ENCODE measurements at regions not wholly inside any gene's neighbourhood (a gene's known extent, or its start where the extent isn't known, plus 50 kb on each side); places are given as distances from the start of the nearest gene placed in this dataset.

DNA sequence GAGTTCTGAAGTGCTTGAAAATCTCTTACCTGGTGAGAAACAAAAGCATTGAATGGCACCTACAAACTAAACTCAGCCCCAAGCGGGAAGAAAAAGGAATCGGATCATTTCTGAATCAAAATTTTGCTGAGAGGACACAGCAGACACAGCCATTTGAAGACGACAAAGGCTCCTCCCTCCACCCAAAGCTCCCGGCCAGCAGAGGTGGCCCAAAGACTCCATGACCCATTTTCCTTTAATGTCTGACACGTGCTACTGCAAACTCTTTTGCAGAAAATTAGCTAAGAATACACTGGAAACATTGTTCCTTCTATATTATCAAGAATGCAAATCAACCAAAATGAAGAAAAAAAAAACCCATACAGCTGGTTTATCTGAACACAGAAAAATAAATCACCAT, 85.9 kb upstream of the FOXN3 start:
- ChIA-PET POLR2A (no interaction called here), CTCF (ENCODE audit: low intra/inter-chr PET ratio) (no interaction called here)
- no peaks in the 10 kb centered on the region for H3K9me1 ChIP-seq (ENCODE audit: control insufficient read depth, insufficient read depth, low read length)
- in situ Hi-C loops (cut with MboI) (no loop called here), intact Hi-C loops (cut with micrococcal nuclease) (no loop called here)
- H4K20me1 ChIP-seq (replicated peaks; ENCODE audit: control insufficient read depth, insufficient read depth, low read length) = no peaks in the 10 kb centered on the region
- H3K36me3 ChIP-seq (ENCODE audit: control insufficient read depth, insufficient read depth, low read length) = no peaks in the 10 kb centered on the region
- TF ChIP-seq BRD9 (IDR thresholded peaks at IDR 0.05; ENCODE audit: low read depth, partially characterized antibody) (no peak), FOXM1 (IDR thresholded peaks at IDR 0.05; ENCODE audit: low read depth) (no peak), FOXM1 (CRISPR knock-in tag; IDR thresholded peaks at IDR 0.05; ENCODE audit: low read depth) (no peak), RBFOX2 (IDR thresholded peaks at IDR 0.05; ENCODE audit: low read depth, low read length) (no peak), SMAD4 (CRISPR knock-in tag; conservative IDR thresholded peaks at IDR 0.05) (no peak)
- H3K4me1 ChIP-seq (replicated peaks in 1 of 2; ENCODE audit: control insufficient read depth in 2 of 2, insufficient read depth in 2 of 2, low read length in 2 of 2) = no peaks in the 10 kb centered on the region
- H3K27me3 ChIP-seq (ENCODE audit: control insufficient read depth in 2 of 2, insufficient read depth in 2 of 2, low read length in 2 of 2) = peaks cover 0 to 12% of the 10 kb centered on the region in 2 experiments; a peak in 2 of 5 replicates
- ATAC-seq (no peak), DNase-seq (ENCODE audit: extremely low read depth in 1 of 4, low spot score in 3 of 4) (no peak), FAIRE-seq (no peak)
- WGBS (ENCODE audit: insufficient coverage, low coverage, missing lambda C conversion rate) = 0% methylated on average over 2 of the region's 5 CpGs
- no peak overlapping the region for H3K4me3 ChIP-seq
- no peaks in the 10 kb centered on the region for H3K79me2 ChIP-seq (ENCODE audit: control insufficient read depth, insufficient read depth, low read length)
- no peak overlapping the region for H3K9ac ChIP-seq (ENCODE audit: insufficient read depth in 1 of 2, low read depth in 2 of 2, low read length in 2 of 2)
- H3K9me3 ChIP-seq (replicated peaks; ENCODE audit: control insufficient read depth, insufficient read depth, low read depth, low read length) = no peaks in the 10 kb centered on the region
- BruUV-seq (replicated peaks) = no TSS peak
- no peak overlapping the region for H2AFZ ChIP-seq (ENCODE audit: low read depth, low read length)
- H3K4me2 ChIP-seq (ENCODE audit: insufficient read depth, low read length) = no peak overlapping the region
- no peak overlapping the region for H3K27ac ChIP-seq (ENCODE audit: extremely low read depth, low read depth, low read length)

DNA sequence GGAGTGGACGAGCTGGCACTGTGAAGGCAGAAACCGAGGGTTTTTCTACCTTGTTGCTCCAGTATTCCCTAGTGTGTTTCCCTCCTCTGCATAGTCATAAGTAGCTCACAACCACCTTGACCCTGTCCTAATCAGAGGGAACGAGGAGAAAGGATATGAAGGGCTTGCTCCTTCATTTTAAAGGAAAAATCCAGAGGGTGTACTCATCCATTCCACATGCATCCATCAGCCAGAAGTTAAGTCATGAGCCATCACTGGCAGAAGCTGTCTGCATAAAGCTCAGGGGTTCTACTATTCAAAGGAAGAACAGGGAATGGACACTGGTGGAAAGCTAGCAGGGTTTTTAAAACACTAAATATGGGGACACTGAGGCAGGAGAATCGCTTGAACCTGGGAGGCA, 84.3 kb upstream of the FOXN3 start:
- Histone ChIP-seq H3K27me3 (ENCODE audit: control insufficient read depth in 2 of 2, insufficient read depth in 2 of 2, low read length in 2 of 2) (peaks cover 0 to 12% of the 10 kb centered on the region in 2 experiments; a peak in 2 of 5 replicates), H3K4me2 (ENCODE audit: insufficient read depth, low read length) (no peak overlapping the region), H3K27ac (ENCODE audit: extremely low read depth, low read depth, low read length) (no peak overlapping the region), H3K4me1 (replicated peaks in 1 of 2; ENCODE audit: control insufficient read depth in 2 of 2, insufficient read depth in 2 of 2, low read length in 2 of 2) (no peaks in the 10 kb centered on the region), H3K9me1 (ENCODE audit: control insufficient read depth, insufficient read depth, low read length) (no peaks in the 10 kb centered on the region), H3K9me3 (replicated peaks; ENCODE audit: control insufficient read depth, insufficient read depth, low read depth, low read length) (no peaks in the 10 kb centered on the region), H3K4me3 (no peak overlapping the region), H4K20me1 (replicated peaks; ENCODE audit: control insufficient read depth, insufficient read depth, low read length) (no peaks in the 10 kb centered on the region), H3K79me2 (ENCODE audit: control insufficient read depth, insufficient read depth, low read length) (no peaks in the 10 kb centered on the region), H2AFZ (ENCODE audit: low read depth, low read length) (no peak overlapping the region), H3K9ac (ENCODE audit: insufficient read depth in 1 of 2, low read depth in 2 of 2, low read length in 2 of 2) (no peak overlapping the region), H3K36me3 (ENCODE audit: control insufficient read depth, insufficient read depth, low read length) (no peaks in the 10 kb centered on the region)
- WGBS (ENCODE audit: insufficient coverage, low coverage, missing lambda C conversion rate) = 0% methylated on average over 4 of the region's 4 CpGs
- CTCF ChIA-PET (ENCODE audit: low intra/inter-chr PET ratio) = no interaction called here
- BruUV-seq (replicated peaks) = no TSS peak
- no peak for ATAC-seq
- intact Hi-C loops (cut with micrococcal nuclease) = no loop called here
- no peak for DNase-seq (ENCODE audit: extremely low read depth in 1 of 4, low spot score in 3 of 4)
- no peak for FAIRE-seq
- POLR2A ChIA-PET = no interaction called here
- in situ Hi-C loops (cut with MboI) = no loop called here
- TF ChIP-seq, protein P1, sequence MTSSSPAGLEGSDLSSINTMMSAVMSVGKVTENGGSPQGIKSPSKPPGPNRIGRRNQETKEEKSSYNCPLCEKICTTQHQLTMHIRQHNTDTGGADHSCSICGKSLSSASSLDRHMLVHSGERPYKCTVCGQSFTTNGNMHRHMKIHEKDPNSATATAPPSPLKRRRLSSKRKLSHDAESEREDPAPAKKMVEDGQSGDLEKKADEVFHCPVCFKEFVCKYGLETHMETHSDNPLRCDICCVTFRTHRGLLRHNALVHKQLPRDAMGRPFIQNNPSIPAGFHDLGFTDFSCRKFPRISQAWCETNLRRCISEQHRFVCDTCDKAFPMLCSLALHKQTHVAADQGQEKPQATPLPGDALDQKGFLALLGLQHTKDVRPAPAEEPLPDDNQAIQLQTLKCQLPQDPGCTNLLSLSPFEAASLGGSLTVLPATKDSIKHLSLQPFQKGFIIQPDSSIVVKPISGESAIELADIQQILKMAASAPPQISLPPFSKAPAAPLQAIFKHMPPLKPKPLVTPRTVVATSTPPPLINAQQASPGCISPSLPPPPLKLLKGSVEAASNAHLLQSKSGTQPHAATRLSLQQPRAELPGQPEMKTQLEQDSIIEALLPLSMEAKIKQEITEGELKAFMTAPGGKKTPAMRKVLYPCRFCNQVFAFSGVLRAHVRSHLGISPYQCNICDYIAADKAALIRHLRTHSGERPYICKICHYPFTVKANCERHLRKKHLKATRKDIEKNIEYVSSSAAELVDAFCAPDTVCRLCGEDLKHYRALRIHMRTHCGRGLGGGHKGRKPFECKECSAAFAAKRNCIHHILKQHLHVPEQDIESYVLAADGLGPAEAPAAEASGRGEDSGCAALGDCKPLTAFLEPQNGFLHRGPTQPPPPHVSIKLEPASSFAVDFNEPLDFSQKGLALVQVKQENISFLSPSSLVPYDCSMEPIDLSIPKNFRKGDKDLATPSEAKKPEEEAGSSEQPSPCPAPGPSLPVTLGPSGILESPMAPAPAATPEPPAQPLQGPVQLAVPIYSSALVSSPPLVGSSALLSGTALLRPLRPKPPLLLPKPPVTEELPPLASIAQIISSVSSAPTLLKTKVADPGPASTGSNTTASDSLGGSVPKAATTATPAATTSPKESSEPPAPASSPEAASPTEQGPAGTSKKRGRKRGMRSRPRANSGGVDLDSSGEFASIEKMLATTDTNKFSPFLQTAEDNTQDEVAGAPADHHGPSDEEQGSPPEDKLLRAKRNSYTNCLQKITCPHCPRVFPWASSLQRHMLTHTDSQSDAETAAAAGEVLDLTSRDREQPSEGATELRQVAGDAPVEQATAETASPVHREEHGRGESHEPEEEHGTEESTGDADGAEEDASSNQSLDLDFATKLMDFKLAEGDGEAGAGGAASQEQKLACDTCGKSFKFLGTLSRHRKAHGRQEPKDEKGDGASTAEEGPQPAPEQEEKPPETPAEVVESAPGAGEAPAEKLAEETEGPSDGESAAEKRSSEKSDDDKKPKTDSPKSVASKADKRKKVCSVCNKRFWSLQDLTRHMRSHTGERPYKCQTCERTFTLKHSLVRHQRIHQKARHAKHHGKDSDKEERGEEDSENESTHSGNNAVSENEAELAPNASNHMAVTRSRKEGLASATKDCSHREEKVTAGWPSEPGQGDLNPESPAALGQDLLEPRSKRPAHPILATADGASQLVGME (CRISPR knock-in tag; IDR thresholded peaks at IDR 0.05) = no peak
- no peak for TF ChIP-seq TAF1 (IDR thresholded peaks at IDR 0.05; ENCODE audit: control insufficient read depth, extremely low read depth, insufficient read depth, low read length, severe bottlenecking)
- TF ChIP-seq, protein P2, sequence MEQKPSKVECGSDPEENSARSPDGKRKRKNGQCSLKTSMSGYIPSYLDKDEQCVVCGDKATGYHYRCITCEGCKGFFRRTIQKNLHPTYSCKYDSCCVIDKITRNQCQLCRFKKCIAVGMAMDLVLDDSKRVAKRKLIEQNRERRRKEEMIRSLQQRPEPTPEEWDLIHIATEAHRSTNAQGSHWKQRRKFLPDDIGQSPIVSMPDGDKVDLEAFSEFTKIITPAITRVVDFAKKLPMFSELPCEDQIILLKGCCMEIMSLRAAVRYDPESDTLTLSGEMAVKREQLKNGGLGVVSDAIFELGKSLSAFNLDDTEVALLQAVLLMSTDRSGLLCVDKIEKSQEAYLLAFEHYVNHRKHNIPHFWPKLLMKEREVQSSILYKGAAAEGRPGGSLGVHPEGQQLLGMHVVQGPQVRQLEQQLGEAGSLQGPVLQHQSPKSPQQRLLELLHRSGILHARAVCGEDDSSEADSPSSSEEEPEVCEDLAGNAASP (IDR thresholded peaks at IDR 0.05) = no peak
- TF ChIP-seq ZNF175 (CRISPR knock-in tag; IDR thresholded peaks at IDR 0.05; ENCODE audit: low read depth) = no peak
- TF ChIP-seq TRIM28 (IDR thresholded peaks at IDR 0.05) = no peak
- TF ChIP-seq NUFIP1 (IDR thresholded peaks at IDR 0.05; ENCODE audit: partially characterized antibody) = no peak
